ENCODE measurements at regions not wholly inside any gene's neighbourhood (a gene's known extent, or its start where the extent isn't known, plus 50 kb on each side); places are given as distances from the start of the nearest gene placed in this dataset.

GRCh38 chr4:79652232-79652631 is 244.2 kb upstream of the GK2 start:
- no peak overlapping the region for H3K27ac ChIP-seq
- no peaks in the 10 kb centered on the region for H3K4me1 ChIP-seq (ENCODE audit: control insufficient read depth in 1 of 2, insufficient read depth in 1 of 2, low read depth in 1 of 2, low read length in 1 of 2)
- no peak for TF ChIP-seq CTCF (IDR thresholded peaks at IDR 0.05)
- no peaks in the 10 kb centered on the region for H3K27me3 ChIP-seq
- H3K36me3 ChIP-seq = no peaks in the 10 kb centered on the region
- H3K9me3 ChIP-seq = no peaks in the 10 kb centered on the region
- no peak overlapping the region for H3K4me3 ChIP-seq (ENCODE audit: low read depth in 1 of 2, low read length in 1 of 2)

GRCh38 chr4:79651456-79651855 is 243.4 kb upstream of the GK2 start:
- Histone ChIP-seq H3K36me3 (no peaks in the 10 kb centered on the region), H3K9me3 (no peaks in the 10 kb centered on the region), H3K4me1 (ENCODE audit: control insufficient read depth in 1 of 2, insufficient read depth in 1 of 2, low read depth in 1 of 2, low read length in 1 of 2) (no peaks in the 10 kb centered on the region), H3K27me3 (no peaks in the 10 kb centered on the region), H3K27ac (no peak overlapping the region), H3K4me3 (ENCODE audit: low read depth in 1 of 2, low read length in 1 of 2) (no peak overlapping the region)
- TF ChIP-seq CTCF (IDR thresholded peaks at IDR 0.05) = no peak

GRCh38 chr4:79650794-79651431 is 242.9 kb upstream of the GK2 start:
- Histone ChIP-seq H3K27ac (no peak overlapping the region), H3K9me3 (no peaks in the 10 kb centered on the region), H3K4me3 (ENCODE audit: low read depth in 1 of 2, low read length in 1 of 2) (no peak overlapping the region), H3K36me3 (no peaks in the 10 kb centered on the region), H3K27me3 (no peaks in the 10 kb centered on the region), H3K4me1 (ENCODE audit: control insufficient read depth in 1 of 2, insufficient read depth in 1 of 2, low read depth in 1 of 2, low read length in 1 of 2) (no peaks in the 10 kb centered on the region)
- TF ChIP-seq CTCF (IDR thresholded peaks at IDR 0.05) = no peak

GRCh38 chr4:79650217-79650616 is 242.2 kb upstream of the GK2 start:
- Histone ChIP-seq H3K36me3 (no peaks in the 10 kb centered on the region), H3K27ac (no peak overlapping the region), H3K27me3 (no peaks in the 10 kb centered on the region), H3K4me1 (ENCODE audit: control insufficient read depth in 1 of 2, insufficient read depth in 1 of 2, low read depth in 1 of 2, low read length in 1 of 2) (no peaks in the 10 kb centered on the region), H3K4me3 (ENCODE audit: low read depth in 1 of 2, low read length in 1 of 2) (no peak overlapping the region), H3K9me3 (no peaks in the 10 kb centered on the region)
- no peak for TF ChIP-seq CTCF (IDR thresholded peaks at IDR 0.05)

GRCh38 chr4:79645942-79646341 is 237.9 kb upstream of the GK2 start:
- H3K4me1 ChIP-seq (ENCODE audit: control insufficient read depth in 1 of 2, insufficient read depth in 1 of 2, low read depth in 1 of 2, low read length in 1 of 2) = no peaks in the 10 kb centered on the region
- no peak overlapping the region for H3K4me3 ChIP-seq (ENCODE audit: low read depth in 1 of 2, low read length in 1 of 2)
- no peak for TF ChIP-seq CTCF (IDR thresholded peaks at IDR 0.05)
- H3K27me3 ChIP-seq = no peaks in the 10 kb centered on the region
- no peaks in the 10 kb centered on the region for H3K9me3 ChIP-seq
- no peak overlapping the region for H3K27ac ChIP-seq
- H3K36me3 ChIP-seq = no peaks in the 10 kb centered on the region

- Histone ChIP-seq H3K27ac (no peak overlapping the region), H3K9me3 (no peaks in the 10 kb centered on the region), H3K36me3 (no peaks in the 10 kb centered on the region), H3K4me1 (ENCODE audit: control insufficient read depth in 1 of 2, insufficient read depth in 1 of 2, low read depth in 1 of 2, low read length in 1 of 2) (no peaks in the 10 kb centered on the region), H3K27me3 (no peaks in the 10 kb centered on the region), H3K4me3 (ENCODE audit: low read depth in 1 of 2, low read length in 1 of 2) (no peak overlapping the region)
- TF ChIP-seq CTCF (IDR thresholded peaks at IDR 0.05) = no peak
These were observed 230.7 kb upstream of the GK2 start for GRCh38 chr4:79638735-79639134.
